GM23338 (cell line): ENCODE measurements at regions not wholly inside any gene's neighbourhood (a gene's known extent, or its start where the extent isn't known, plus 50 kb on each side); places are given as distances from the start of the nearest gene placed in this dataset.

Experiments used
- ATAC-seq: fragments of 200-7000 bp; cut with Tn5 transposase; 3 replicates; pipeline ENCODE4 v1.9.1; 2020
- DNase-seq: peaks from one replicate; pipeline ENCODE4 v3.0.0-alpha.2; 2015; ENCODE audit warnings: low spot score
- H2AFZ ChIP-seq: fragments of 200-600 bp; sonication (generic); 2 replicates; pipeline ENCODE4 v1.8.0; 2016; ENCODE audit warnings: antibody characterized with exemption, mild to moderate bottlenecking, moderate library complexity
- H3F3A ChIP-seq: fragments of 200-600 bp; sonication (generic); replicated peaks from 2 replicates; pipeline ENCODE4 v1.8.0; 2017; ENCODE audit warnings: antibody characterized with exemption, mixed run types, low read depth
- H3K27ac ChIP-seq: fragments of 200-600 bp; sonication (generic); 2 replicates; pipeline ENCODE4 v1.6.1; 2016; ENCODE audit warnings: low read depth
- H3K27me3 ChIP-seq: fragments of 200-600 bp; sonication (generic); 2 replicates; pipeline ENCODE4 v1.8.0; 2016; ENCODE audit warnings: mild to moderate bottlenecking, mixed run types, moderate library complexity; ENCODE audit not compliant: insufficient read depth
- H3K36me3 ChIP-seq: fragments of 200-600 bp; sonication (generic); 2 replicates; pipeline ENCODE4 v1.8.0; 2016; ENCODE audit warnings: mild to moderate bottlenecking; ENCODE audit not compliant: insufficient read depth
- H3K4me1 ChIP-seq: fragments of 200-600 bp; sonication (generic); 2 replicates; pipeline ENCODE4 v1.8.0; 2016; ENCODE audit warnings: mild to moderate bottlenecking, moderate library complexity; ENCODE audit not compliant: insufficient read depth
- H3K4me2 ChIP-seq: fragments of 200-600 bp; sonication (generic); 2 replicates; pipeline ENCODE4 v1.7.1; 2017; ENCODE audit warnings: mixed run types
- H3K4me3 ChIP-seq: fragments of 200-600 bp; sonication (generic); 2 replicates; pipeline ENCODE4 v1.6.1; 2016; ENCODE audit warnings: mixed run types
- H3K79me2 ChIP-seq: fragments of 200-600 bp; sonication (generic); replicated peaks from 2 replicates; pipeline ENCODE4 v1.8.0; 2017; ENCODE audit warnings: mild to moderate bottlenecking; ENCODE audit not compliant: insufficient read depth
- H3K9me2 ChIP-seq: fragments of 200-600 bp; sonication (generic); 2 replicates; pipeline ENCODE4 v1.8.0; 2017; ENCODE audit not compliant: insufficient read depth
- H4K20me1 ChIP-seq: fragments of 200-600 bp; sonication (generic); replicated peaks from 2 replicates; pipeline ENCODE4 v1.8.0; 2017; ENCODE audit warnings: mild to moderate bottlenecking; ENCODE audit not compliant: insufficient read depth
- H3K27ac Mint-ChIP-seq: 2 replicates; pipeline ENCODE4 v1.8.0; 2020; ENCODE audit warnings: inconsistent platforms, mild to moderate bottlenecking, moderate library complexity, mixed read lengths
- H3K27me3 Mint-ChIP-seq: 3 replicates; pipeline ENCODE4 v1.8.0; 2022; ENCODE audit warnings: low read depth, mild to moderate bottlenecking, moderate library complexity, mixed read lengths, inconsistent platforms; ENCODE audit not compliant: insufficient read depth, poor library complexity
- H3K36me3 Mint-ChIP-seq: 3 replicates; pipeline ENCODE4 v1.8.0; 2021; ENCODE audit warnings: low read depth, mild to moderate bottlenecking, inconsistent platforms, moderate library complexity, mixed read lengths
- H3K4me1 Mint-ChIP-seq: 3 replicates; pipeline ENCODE4 v1.8.0; 2020; ENCODE audit warnings: mild to moderate bottlenecking, inconsistent platforms, mixed read lengths
- H3K4me3 Mint-ChIP-seq: 3 replicates; pipeline ENCODE4 v1.8.0; 2021; ENCODE audit warnings: moderate library complexity, mild to moderate bottlenecking, inconsistent platforms, mixed read lengths
- H3K9me3 Mint-ChIP-seq: 3 replicates; pipeline ENCODE4 v1.8.0; 2020; ENCODE audit warnings: moderate library complexity, mild to moderate bottlenecking, inconsistent platforms, mixed read lengths
- CREB1 ChIP-seq: fragments of 250-450 bp; sonication (Bioruptor Pico); IDR thresholded peaks from 2 replicates; pipeline ENCODE4 v1.5.0; 2020; ENCODE audit warnings: low read depth, mild to moderate bottlenecking, moderate library complexity
- CTCF ChIP-seq, 2 experiments: fragments of 200-600 bp in 1 of 2; sonication (generic) in 1 of 2; conservative IDR thresholded peaks; 2 replicates each; pipeline versions ENCODE4 v1.5.1 to v1.6.1; 2016 to 2017; ENCODE audit warnings: antibody characterized with exemption in 2 of 2, low read depth in 2 of 2, mild to moderate bottlenecking in 2 of 2, moderate library complexity in 1 of 2
- ETS1 ChIP-seq: IDR thresholded peaks from 2 replicates; pipeline ENCODE4 v1.6.1; 2016; ENCODE audit warnings: antibody characterized with exemption
- EZH2 ChIP-seq: fragments of 200-600 bp; sonication (generic); IDR thresholded peaks from one replicate; pipeline ENCODE4 v1.8.0; 2017; ENCODE audit warnings: antibody characterized with exemption, mild to moderate bottlenecking, low read depth; ENCODE audit not compliant: unreplicated experiment
- EZH2phosphoT487 ChIP-seq: fragments of 200-600 bp; sonication (generic); IDR thresholded peaks from one replicate; pipeline ENCODE4 v1.8.1; 2018; ENCODE audit warnings: antibody characterized with exemption; ENCODE audit not compliant: unreplicated experiment
- NANOG ChIP-seq: IDR thresholded peaks from 2 replicates; pipeline ENCODE4 v1.6.1; 2016; ENCODE audit warnings: antibody characterized with exemption, borderline replicate concordance
- ZNF114 ChIP-seq: fragments of 250-450 bp; sonication (Bioruptor Pico); IDR thresholded peaks from 2 replicates; pipeline ENCODE4 v1.5.0; 2020; ENCODE audit warnings: mild to moderate bottlenecking, moderate library complexity
- ZNF331 ChIP-seq: fragments of 250-450 bp; sonication (Bioruptor Pico); IDR thresholded peaks from 2 replicates; pipeline ENCODE4 v1.5.0; 2020; ENCODE audit warnings: low read depth, mild to moderate bottlenecking, moderate library complexity
- TF ChIP-seq, protein P1 (sequence below): fragments of 250-450 bp; sonication (Bioruptor Pico); IDR thresholded peaks from 2 replicates; pipeline ENCODE4 v1.5.0; 2020; ENCODE audit warnings: mild to moderate bottlenecking, moderate library complexity

- no peaks in the 10 kb centered on the region for H3K79me2 ChIP-seq
- Mint-ChIP-seq H3K4me1 (peaks cover 38% of the 10 kb centered on the region), H3K9me3 (peaks cover 4% of the 10 kb centered on the region; the same call in 1 of the 3 replicates), H3K27me3 (peaks cover 6% of the 10 kb centered on the region), H3K27ac (no peak overlapping the region), H3K4me3 (no peak overlapping the region), H3K36me3 (no peaks in the 10 kb centered on the region)
- no peaks in the 10 kb centered on the region; the same call in 1 of the 2 replicates for H3K9me2 ChIP-seq
- H4K20me1 ChIP-seq = no peaks in the 10 kb centered on the region
- ATAC-seq = no peak
- no peak overlapping the region for H2AFZ ChIP-seq
- H3F3A ChIP-seq = no peaks in the 10 kb centered on the region
- no peak for DNase-seq
- H3K4me3 ChIP-seq = no peak overlapping the region
- TF ChIP-seq ZNF114 (no peak), ETS1 (no peak), CREB1 (no peak), EZH2 (no peak), NANOG (no peak), EZH2phosphoT487 (no peak), ZNF331 (CRISPR knock-in tag) (no peak), CTCF (conservative IDR thresholded peaks at IDR 0.05; ENCODE audit: low read depth in 2 of 2) (no peak)
- TF ChIP-seq, protein P1, sequence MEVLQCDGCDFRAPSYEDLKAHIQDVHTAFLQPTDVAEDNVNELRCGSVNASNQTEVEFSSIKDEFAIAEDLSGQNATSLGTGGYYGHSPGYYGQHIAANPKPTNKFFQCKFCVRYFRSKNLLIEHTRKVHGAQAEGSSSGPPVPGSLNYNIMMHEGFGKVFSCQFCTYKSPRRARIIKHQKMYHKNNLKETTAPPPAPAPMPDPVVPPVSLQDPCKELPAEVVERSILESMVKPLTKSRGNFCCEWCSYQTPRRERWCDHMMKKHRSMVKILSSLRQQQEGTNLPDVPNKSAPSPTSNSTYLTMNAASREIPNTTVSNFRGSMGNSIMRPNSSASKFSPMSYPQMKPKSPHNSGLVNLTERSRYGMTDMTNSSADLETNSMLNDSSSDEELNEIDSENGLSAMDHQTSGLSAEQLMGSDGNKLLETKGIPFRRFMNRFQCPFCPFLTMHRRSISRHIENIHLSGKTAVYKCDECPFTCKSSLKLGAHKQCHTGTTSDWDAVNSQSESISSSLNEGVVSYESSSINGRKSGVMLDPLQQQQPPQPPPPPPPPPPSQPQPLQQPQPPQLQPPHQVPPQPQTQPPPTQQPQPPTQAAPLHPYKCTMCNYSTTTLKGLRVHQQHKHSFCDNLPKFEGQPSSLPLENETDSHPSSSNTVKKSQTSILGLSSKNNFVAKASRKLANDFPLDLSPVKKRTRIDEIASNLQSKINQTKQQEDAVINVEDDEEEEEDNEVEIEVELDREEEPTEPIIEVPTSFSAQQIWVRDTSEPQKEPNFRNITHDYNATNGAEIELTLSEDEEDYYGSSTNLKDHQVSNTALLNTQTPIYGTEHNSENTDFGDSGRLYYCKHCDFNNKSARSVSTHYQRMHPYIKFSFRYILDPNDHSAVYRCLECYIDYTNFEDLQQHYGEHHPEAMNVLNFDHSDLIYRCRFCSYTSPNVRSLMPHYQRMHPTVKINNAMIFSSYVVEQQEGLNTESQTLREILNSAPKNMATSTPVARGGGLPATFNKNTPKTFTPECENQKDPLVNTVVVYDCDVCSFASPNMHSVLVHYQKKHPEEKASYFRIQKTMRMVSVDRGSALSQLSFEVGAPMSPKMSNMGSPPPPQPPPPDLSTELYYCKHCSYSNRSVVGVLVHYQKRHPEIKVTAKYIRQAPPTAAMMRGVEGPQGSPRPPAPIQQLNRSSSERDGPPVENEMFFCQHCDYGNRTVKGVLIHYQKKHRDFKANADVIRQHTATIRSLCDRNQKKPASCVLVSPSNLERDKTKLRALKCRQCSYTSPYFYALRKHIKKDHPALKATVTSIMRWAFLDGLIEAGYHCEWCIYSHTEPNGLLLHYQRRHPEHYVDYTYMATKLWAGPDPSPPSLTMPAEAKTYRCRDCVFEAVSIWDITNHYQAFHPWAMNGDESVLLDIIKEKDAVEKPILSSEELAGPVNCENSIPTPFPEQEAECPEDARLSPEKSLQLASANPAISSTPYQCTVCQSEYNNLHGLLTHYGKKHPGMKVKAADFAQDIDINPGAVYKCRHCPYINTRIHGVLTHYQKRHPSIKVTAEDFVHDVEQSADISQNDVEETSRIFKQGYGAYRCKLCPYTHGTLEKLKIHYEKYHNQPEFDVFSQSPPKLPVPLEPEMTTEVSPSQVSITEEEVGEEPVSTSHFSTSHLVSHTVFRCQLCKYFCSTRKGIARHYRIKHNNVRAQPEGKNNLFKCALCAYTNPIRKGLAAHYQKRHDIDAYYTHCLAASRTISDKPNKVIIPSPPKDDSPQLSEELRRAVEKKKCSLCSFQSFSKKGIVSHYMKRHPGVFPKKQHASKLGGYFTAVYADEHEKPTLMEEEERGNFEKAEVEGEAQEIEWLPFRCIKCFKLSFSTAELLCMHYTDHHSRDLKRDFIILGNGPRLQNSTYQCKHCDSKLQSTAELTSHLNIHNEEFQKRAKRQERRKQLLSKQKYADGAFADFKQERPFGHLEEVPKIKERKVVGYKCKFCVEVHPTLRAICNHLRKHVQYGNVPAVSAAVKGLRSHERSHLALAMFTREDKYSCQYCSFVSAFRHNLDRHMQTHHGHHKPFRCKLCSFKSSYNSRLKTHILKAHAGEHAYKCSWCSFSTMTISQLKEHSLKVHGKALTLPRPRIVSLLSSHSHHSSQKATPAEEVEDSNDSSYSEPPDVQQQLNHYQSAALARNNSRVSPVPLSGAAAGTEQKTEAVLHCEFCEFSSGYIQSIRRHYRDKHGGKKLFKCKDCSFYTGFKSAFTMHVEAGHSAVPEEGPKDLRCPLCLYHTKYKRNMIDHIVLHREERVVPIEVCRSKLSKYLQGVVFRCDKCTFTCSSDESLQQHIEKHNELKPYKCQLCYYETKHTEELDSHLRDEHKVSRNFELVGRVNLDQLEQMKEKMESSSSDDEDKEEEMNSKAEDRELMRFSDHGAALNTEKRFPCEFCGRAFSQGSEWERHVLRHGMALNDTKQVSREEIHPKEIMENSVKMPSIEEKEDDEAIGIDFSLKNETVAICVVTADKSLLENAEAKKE (CRISPR knock-in tag) = no peak
- no peaks in the 10 kb centered on the region for H3K36me3 ChIP-seq
- peaks cover 27% of the 10 kb centered on the region for H3K4me1 ChIP-seq
- no peak overlapping the region for H3K27ac ChIP-seq
- H3K27me3 ChIP-seq = no peaks in the 10 kb centered on the region
- no peak overlapping the region for H3K4me2 ChIP-seq
These were observed 152.7 kb upstream of the NRP1 start for GRCh38 chr10:33487014-33487776.
